HepG2 (cell line): ENCODE measurements at regions not wholly inside any gene's neighbourhood (a gene's known extent, or its start where the extent isn't known, plus 50 kb on each side); places are given as distances from the start of the nearest gene placed in this dataset.

Experiments
- ATAC-seq: fragments of 200-7000 bp; cut with Tn5 transposase; 3 replicates; pipeline ENCODE4 v1.9.1; 2020; ENCODE audit warnings: mild to moderate bottlenecking, moderate library complexity
- BruUV-seq: library from RNA; stranded (reverse); fragments of 400-500 nt; replicated peaks from 2 replicates; lab custom pipeline; 2021; lab: Mats Ljungman, UMichigan
- CTCF ChIA-PET: fragments of 300-600 bp; formaldehyde crosslinking; extraction: SDS; loops from one replicate; lab custom pipeline; 2021; ENCODE audit warnings: low total read pairs, inconsistent platforms, low intra/inter-chr PET ratio; lab: Yijun Ruan, JAX
- POLR2A ChIA-PET: fragments of 350-600 bp; sonication (Branson Sonifier 250); formaldehyde crosslinking; loops from one replicate; lab custom pipeline; 2020; ENCODE audit warnings: antibody characterized with exemption, inconsistent platforms; lab: Yijun Ruan, JAX
- DNase-seq: peaks from one replicate; pipeline ENCODE4 v3.0.0-alpha.2; 2015; ENCODE audit warnings: low spot score
- FAIRE-seq: peaks from 3 replicates; lab custom pipeline; 2011; peaks lifted over from hg19 to GRCh38; lab: Jason Lieb, UNC
- H2AFZ ChIP-seq: one replicate; pipeline ENCODE4 v1.6.1; 2011; ENCODE audit warnings: low read length, inconsistent platforms
- H3K27ac ChIP-seq: fragments of 300-600 bp; 3 replicates; pipeline ENCODE4 v1.8.0; 2011; ENCODE audit warnings: mixed run types, mild to moderate bottlenecking, mixed read lengths, low read length, inconsistent platforms; ENCODE audit not compliant: insufficient read depth; ENCODE audit errors: extremely low read length
- H3K27me3 ChIP-seq, 2 experiments: fragments of 200-600 bp in 1 of 2; 2 replicates in 1 of 2; 3 replicates in 1 of 2; pipeline versions ENCODE4 v1.6.0 to v1.8.0; 2011; ENCODE audit warnings: low read length in 2 of 2, mild to moderate bottlenecking in 2 of 2, moderate library complexity in 2 of 2, inconsistent platforms in 1 of 2; ENCODE audit not compliant: insufficient read depth in 2 of 2, control insufficient read depth in 1 of 2
- H3K36me3 ChIP-seq, 2 experiments: fragments of 200-600 bp in 1 of 2; replicated peaks in 1 of 2; 2 replicates in 1 of 2; 3 replicates in 1 of 2; pipeline versions ENCODE4 v1.5.1 to v1.8.0; 2011; ENCODE audit warnings: low read length in 2 of 2, inconsistent platforms in 1 of 2; ENCODE audit not compliant: insufficient read depth in 2 of 2, control insufficient read depth in 1 of 2
- H3K4me1 ChIP-seq: 2 replicates; pipeline ENCODE4 v1.5.1; 2012; ENCODE audit warnings: low read length, inconsistent platforms; ENCODE audit not compliant: insufficient read depth
- H3K4me2 ChIP-seq: 2 replicates; pipeline ENCODE4 v1.6.0; 2011; ENCODE audit warnings: low read depth, low read length, inconsistent platforms
- H3K4me3 ChIP-seq, 3 experiments: fragments of 200-600 bp in 1 of 3; sonication (generic), shearing (Covaris generic) in 1 of 3; replicated peaks in 1 of 3; 2 replicates each; pipeline ENCODE4 v1.5.1; 2011 to 2016; ENCODE audit warnings: low read length in 3 of 3, inconsistent platforms in 2 of 3, low read depth in 2 of 3, mild to moderate bottlenecking in 2 of 3, control low read depth in 1 of 3, mixed read lengths in 1 of 3; ENCODE audit not compliant: insufficient read depth in 1 of 3
- H3K79me2 ChIP-seq: one replicate; pipeline ENCODE4 v1.6.1; 2011; ENCODE audit warnings: low read length, inconsistent platforms; ENCODE audit not compliant: insufficient read depth
- H3K9ac ChIP-seq: 2 replicates; pipeline ENCODE4 v1.6.0; 2011; ENCODE audit warnings: mild to moderate bottlenecking, low read depth, low read length, inconsistent platforms; ENCODE audit not compliant: insufficient read depth
- H3K9me3 ChIP-seq: 2 replicates; pipeline ENCODE4 v1.5.1; 2012; ENCODE audit warnings: mild to moderate bottlenecking, low read length
- H4K20me1 ChIP-seq: 2 replicates; pipeline ENCODE4 v1.6.0; 2011; ENCODE audit warnings: inconsistent platforms, mild to moderate bottlenecking, low read length, moderate library complexity; ENCODE audit not compliant: insufficient read depth
- EZH2 ChIP-seq: conservative IDR thresholded peaks from 2 replicates; pipeline ENCODE4 v1.6.1; 2012; ENCODE audit warnings: mild to moderate bottlenecking, low read depth, low read length, moderate library complexity
- JUN ChIP-seq: sonication (generic); formaldehyde crosslinking; IDR thresholded peaks from 2 replicates; pipeline ENCODE4 v1.4.0; 2020; ENCODE audit warnings: mild to moderate bottlenecking, missing genetic modification reagents
- KDM3A ChIP-seq: IDR thresholded peaks from 2 replicates; pipeline ENCODE4 v1.6.1; 2018; ENCODE audit warnings: low read depth, missing compliant biosample characterization
- KLF9 ChIP-seq: IDR thresholded peaks from 2 replicates; pipeline ENCODE4 v1.6.1; 2016; ENCODE audit warnings: low read depth
- MTA1 ChIP-seq: sonication (generic); formaldehyde crosslinking; IDR thresholded peaks from 2 replicates; pipeline ENCODE4 v1.4.0; 2020; ENCODE audit warnings: missing genetic modification reagents, mild to moderate bottlenecking, borderline replicate concordance
- PHB2 ChIP-seq: fragments of 450-650 bp; IDR thresholded peaks from 2 replicates; pipeline ENCODE4 v1.6.1; 2018; ENCODE audit not compliant: partially characterized antibody
- TSC22D2 ChIP-seq: sonication (generic); formaldehyde crosslinking; IDR thresholded peaks from 2 replicates; pipeline ENCODE4 v1.5.1; 2020; ENCODE audit warnings: missing genetic modification reagents, mild to moderate bottlenecking, borderline replicate concordance
- U2AF1 ChIP-seq: fragments of 200-400 bp; formaldehyde crosslinking; optimal IDR thresholded peaks from 2 replicates; pipeline ENCODE3; 2017; ENCODE audit warnings: mild to moderate bottlenecking, low read depth, low read length
- ZNF260 ChIP-seq: sonication (generic); formaldehyde crosslinking; IDR thresholded peaks from 2 replicates; pipeline ENCODE4 v1.4.0; 2020; ENCODE audit warnings: missing genetic modification reagents, low read depth, mild to moderate bottlenecking, borderline replicate concordance
- ZNF263 ChIP-seq: sonication (generic); formaldehyde crosslinking; IDR thresholded peaks from 2 replicates; pipeline ENCODE4 v1.4.0; 2020; ENCODE audit warnings: missing genetic modification reagents
- ZNF782 ChIP-seq: sonication (generic); formaldehyde crosslinking; IDR thresholded peaks from 2 replicates; pipeline ENCODE4 v1.4.0; 2020; ENCODE audit warnings: missing genetic modification reagents, mild to moderate bottlenecking, borderline replicate concordance
- WGBS: methylation state at CpG from one replicate; pipeline ENCODE4 v1.1.6; 2017; ENCODE audit warnings: low lambda C conversion rate; 5-methylcytosine and 5-hydroxymethylcytosine counted together
- in situ Hi-C: cut with HindIII; loops from 2 replicates; pipeline ENCODE4 v1.10.0; 2017; ENCODE audit warnings: low pct_unique_long_range_greater_than_20kb; ENCODE audit not compliant: extremely low pct_ligation_motif_present
- intact Hi-C: fragments of 100-400 bp; cut with micrococcal nuclease; formaldehyde crosslinking; loops from one replicate; pipeline ENCODE4 v1.10.0; 2022; ENCODE audit not compliant: unreplicated experiment
- TF ChIP-seq, protein P1 (sequence below): sonication (generic); formaldehyde crosslinking; IDR thresholded peaks from 2 replicates; pipeline ENCODE4 v1.4.0; 2020; ENCODE audit warnings: mild to moderate bottlenecking, missing genetic modification reagents
- TF ChIP-seq, protein P2 (sequence below): sonication (generic); formaldehyde crosslinking; IDR thresholded peaks from 2 replicates; pipeline ENCODE4 v1.5.0; 2020; ENCODE audit warnings: missing genetic modification reagents

DNA sequence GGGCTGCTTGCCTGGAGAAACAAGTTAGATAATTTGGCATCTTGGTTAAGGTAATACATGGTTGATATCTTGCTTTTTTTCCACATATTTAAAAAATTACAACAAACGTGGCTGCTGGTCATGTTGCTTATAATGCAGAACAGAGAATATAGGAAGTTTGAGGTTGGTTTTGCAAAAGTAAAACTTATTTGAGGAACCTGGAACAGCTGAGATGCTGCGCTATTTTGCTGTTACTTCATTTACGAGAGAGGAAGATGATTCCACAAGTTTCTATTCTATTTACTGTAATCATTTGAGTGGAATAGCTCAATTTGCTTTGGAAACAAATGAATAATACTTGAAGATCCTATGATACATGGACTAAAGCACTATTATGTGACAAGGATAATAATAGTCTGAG is 118.9 kb downstream of the TMA16 start:
- Histone ChIP-seq H3K27ac (no peak overlapping the region), H2AFZ (no peak overlapping the region), H3K9ac (no peak overlapping the region), H4K20me1 (no peaks in the 10 kb centered on the region), H3K4me2 (no peak overlapping the region), H3K27me3 (no peaks in the 10 kb centered on the region), H3K4me3 (no peak overlapping the region), H3K4me1 (no peaks in the 10 kb centered on the region), H3K36me3 (no peaks in the 10 kb centered on the region), H3K79me2 (no peaks in the 10 kb centered on the region), H3K9me3 (no peaks in the 10 kb centered on the region)
- no peak for TF ChIP-seq U2AF1
- TF ChIP-seq MTA1 = no peak
- no peak for TF ChIP-seq PHB2
- no peak for TF ChIP-seq EZH2
- no peak for TF ChIP-seq ZNF260 (CRISPR knock-in tag)
- no peak for TF ChIP-seq KDM3A
- TF ChIP-seq KLF9 = no peak
- TF ChIP-seq JUN (CRISPR knock-in tag) = no peak
- no peak for ATAC-seq
- no peak for DNase-seq
- no TSS peak for BruUV-seq
- intact Hi-C loops = no loop called here
- no peak for FAIRE-seq
- WGBS = 22% methylated on average over 3 of the region's 3 CpGs
- in situ Hi-C loops = no loop called here
- ChIA-PET CTCF (no interaction called here), POLR2A (no interaction called here)

DNA sequence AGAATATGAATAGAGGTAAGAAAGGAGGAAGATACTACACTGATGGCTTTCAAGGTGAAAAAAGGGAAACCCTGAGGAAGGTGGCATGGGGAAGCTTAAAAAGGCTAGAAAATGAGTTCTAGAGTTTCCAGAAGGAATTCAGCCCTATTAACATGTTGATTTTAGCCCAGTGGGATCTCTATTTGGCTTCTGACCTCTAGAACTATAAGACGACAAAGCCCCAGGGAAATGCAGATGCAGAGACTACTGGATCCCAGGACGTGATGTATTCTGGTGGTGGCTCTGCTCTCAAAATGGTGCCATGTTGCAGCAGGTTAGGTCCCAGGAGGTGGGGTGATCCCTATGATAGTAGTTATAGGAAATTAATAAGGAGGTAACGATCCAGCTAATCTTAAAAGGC is 120.4 kb downstream of the TMA16 start:
- H3K27me3 ChIP-seq = no peaks in the 10 kb centered on the region
- no peak overlapping the region for H3K4me2 ChIP-seq
- CTCF ChIA-PET = no interaction called here
- H3K9me3 ChIP-seq = no peaks in the 10 kb centered on the region
- no peak overlapping the region for H3K27ac ChIP-seq
- no peaks in the 10 kb centered on the region for H3K79me2 ChIP-seq
- H3K9ac ChIP-seq = no peak overlapping the region
- no peaks in the 10 kb centered on the region for H4K20me1 ChIP-seq
- POLR2A ChIA-PET = no interaction called here
- BruUV-seq = no TSS peak
- no peak for FAIRE-seq
- H3K4me3 ChIP-seq = no peak overlapping the region
- intact Hi-C loops = no loop called here
- DNase-seq = no peak
- H3K4me1 ChIP-seq = no peaks in the 10 kb centered on the region
- in situ Hi-C loops = no loop called here
- ATAC-seq = no peak
- H2AFZ ChIP-seq = no peak overlapping the region
- H3K36me3 ChIP-seq = no peaks in the 10 kb centered on the region
- 0% methylated on average over 3 of the region's 3 CpGs for WGBS
- no peak for TF ChIP-seq ZNF782 (CRISPR knock-in tag)
- TF ChIP-seq, protein P1, sequence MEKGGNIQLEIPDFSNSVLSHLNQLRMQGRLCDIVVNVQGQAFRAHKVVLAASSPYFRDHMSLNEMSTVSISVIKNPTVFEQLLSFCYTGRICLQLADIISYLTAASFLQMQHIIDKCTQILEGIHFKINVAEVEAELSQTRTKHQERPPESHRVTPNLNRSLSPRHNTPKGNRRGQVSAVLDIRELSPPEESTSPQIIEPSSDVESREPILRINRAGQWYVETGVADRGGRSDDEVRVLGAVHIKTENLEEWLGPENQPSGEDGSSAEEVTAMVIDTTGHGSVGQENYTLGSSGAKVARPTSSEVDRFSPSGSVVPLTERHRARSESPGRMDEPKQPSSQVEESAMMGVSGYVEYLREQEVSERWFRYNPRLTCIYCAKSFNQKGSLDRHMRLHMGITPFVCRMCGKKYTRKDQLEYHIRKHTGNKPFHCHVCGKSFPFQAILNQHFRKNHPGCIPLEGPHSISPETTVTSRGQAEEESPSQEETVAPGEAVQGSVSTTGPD (CRISPR knock-in tag) = no peak
- TF ChIP-seq, protein P2, sequence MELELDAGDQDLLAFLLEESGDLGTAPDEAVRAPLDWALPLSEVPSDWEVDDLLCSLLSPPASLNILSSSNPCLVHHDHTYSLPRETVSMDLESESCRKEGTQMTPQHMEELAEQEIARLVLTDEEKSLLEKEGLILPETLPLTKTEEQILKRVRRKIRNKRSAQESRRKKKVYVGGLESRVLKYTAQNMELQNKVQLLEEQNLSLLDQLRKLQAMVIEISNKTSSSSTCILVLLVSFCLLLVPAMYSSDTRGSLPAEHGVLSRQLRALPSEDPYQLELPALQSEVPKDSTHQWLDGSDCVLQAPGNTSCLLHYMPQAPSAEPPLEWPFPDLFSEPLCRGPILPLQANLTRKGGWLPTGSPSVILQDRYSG (CRISPR knock-in tag) = no peak
- no peak for TF ChIP-seq TSC22D2 (CRISPR knock-in tag)
- TF ChIP-seq ZNF263 = no peak
